HepG2 (cell line): ENCODE measurements at regions not wholly inside any gene's neighbourhood (a gene's known extent, or its start where the extent isn't known, plus 50 kb on each side); places are given as distances from the start of the nearest gene placed in this dataset.

ENCODE experiments used
- ATAC-seq: fragments of 200-7000 bp; cut with Tn5 transposase; 3 replicates; pipeline ENCODE4 v1.9.1; 2020; ENCODE audit warnings: mild to moderate bottlenecking, moderate library complexity
- BruUV-seq: library from RNA; stranded (reverse); fragments of 400-500 nt; replicated peaks from 2 replicates; lab custom pipeline; 2021; lab: Mats Ljungman, UMichigan
- CTCF ChIA-PET: fragments of 300-600 bp; formaldehyde crosslinking; extraction: SDS; loops from one replicate; lab custom pipeline; 2021; ENCODE audit warnings: low total read pairs, inconsistent platforms, low intra/inter-chr PET ratio; lab: Yijun Ruan, JAX
- POLR2A ChIA-PET: fragments of 350-600 bp; sonication (Branson Sonifier 250); formaldehyde crosslinking; loops from one replicate; lab custom pipeline; 2020; ENCODE audit warnings: antibody characterized with exemption, inconsistent platforms; lab: Yijun Ruan, JAX
- DNase-seq: peaks from one replicate; pipeline ENCODE4 v3.0.0-alpha.2; 2015; ENCODE audit warnings: low spot score
- FAIRE-seq: peaks from 3 replicates; lab custom pipeline; 2011; peaks lifted over from hg19 to GRCh38; lab: Jason Lieb, UNC
- H2AFZ ChIP-seq: one replicate; pipeline ENCODE4 v1.6.1; 2011; ENCODE audit warnings: low read length, inconsistent platforms
- H3K27ac ChIP-seq: fragments of 300-600 bp; 3 replicates; pipeline ENCODE4 v1.8.0; 2011; ENCODE audit warnings: mixed run types, mild to moderate bottlenecking, mixed read lengths, low read length, inconsistent platforms; ENCODE audit not compliant: insufficient read depth; ENCODE audit errors: extremely low read length
- H3K27me3 ChIP-seq, 2 experiments: fragments of 200-600 bp in 1 of 2; 2 replicates in 1 of 2; 3 replicates in 1 of 2; pipeline versions ENCODE4 v1.6.0 to v1.8.0; 2011; ENCODE audit warnings: low read length in 2 of 2, mild to moderate bottlenecking in 2 of 2, moderate library complexity in 2 of 2, inconsistent platforms in 1 of 2; ENCODE audit not compliant: insufficient read depth in 2 of 2, control insufficient read depth in 1 of 2
- H3K36me3 ChIP-seq, 2 experiments: fragments of 200-600 bp in 1 of 2; replicated peaks in 1 of 2; 2 replicates in 1 of 2; 3 replicates in 1 of 2; pipeline versions ENCODE4 v1.5.1 to v1.8.0; 2011; ENCODE audit warnings: low read length in 2 of 2, inconsistent platforms in 1 of 2; ENCODE audit not compliant: insufficient read depth in 2 of 2, control insufficient read depth in 1 of 2
- H3K4me1 ChIP-seq: 2 replicates; pipeline ENCODE4 v1.5.1; 2012; ENCODE audit warnings: low read length, inconsistent platforms; ENCODE audit not compliant: insufficient read depth
- H3K4me2 ChIP-seq: 2 replicates; pipeline ENCODE4 v1.6.0; 2011; ENCODE audit warnings: low read depth, low read length, inconsistent platforms
- H3K4me3 ChIP-seq, 3 experiments: fragments of 200-600 bp in 1 of 3; sonication (generic), shearing (Covaris generic) in 1 of 3; replicated peaks in 1 of 3; 2 replicates each; pipeline ENCODE4 v1.5.1; 2011 to 2016; ENCODE audit warnings: low read length in 3 of 3, inconsistent platforms in 2 of 3, low read depth in 2 of 3, mild to moderate bottlenecking in 2 of 3, control low read depth in 1 of 3, mixed read lengths in 1 of 3; ENCODE audit not compliant: insufficient read depth in 1 of 3
- H3K79me2 ChIP-seq: one replicate; pipeline ENCODE4 v1.6.1; 2011; ENCODE audit warnings: low read length, inconsistent platforms; ENCODE audit not compliant: insufficient read depth
- H3K9ac ChIP-seq: 2 replicates; pipeline ENCODE4 v1.6.0; 2011; ENCODE audit warnings: mild to moderate bottlenecking, low read depth, low read length, inconsistent platforms; ENCODE audit not compliant: insufficient read depth
- H3K9me3 ChIP-seq: 2 replicates; pipeline ENCODE4 v1.5.1; 2012; ENCODE audit warnings: mild to moderate bottlenecking, low read length
- H4K20me1 ChIP-seq: 2 replicates; pipeline ENCODE4 v1.6.0; 2011; ENCODE audit warnings: inconsistent platforms, mild to moderate bottlenecking, low read length, moderate library complexity; ENCODE audit not compliant: insufficient read depth
- NKX3-1 ChIP-seq: sonication (generic); formaldehyde crosslinking; IDR thresholded peaks from 2 replicates; pipeline ENCODE4 v1.5.0; 2020; ENCODE audit warnings: missing genetic modification reagents
- NR3C1 ChIP-seq: sonication (generic); formaldehyde crosslinking; IDR thresholded peaks from 2 replicates; pipeline ENCODE4 v1.4.0; 2020; ENCODE audit warnings: missing genetic modification reagents
- ZNF678 ChIP-seq: sonication (generic); formaldehyde crosslinking; IDR thresholded peaks from 2 replicates; pipeline ENCODE4 v1.4.0; 2020; ENCODE audit warnings: mild to moderate bottlenecking, missing genetic modification reagents
- ZNF850 ChIP-seq: sonication (generic); formaldehyde crosslinking; conservative IDR thresholded peaks from 2 replicates; pipeline ENCODE4 v1.9.0; 2021; ENCODE audit warnings: mild to moderate bottlenecking, missing genetic modification reagents
- WGBS: methylation state at CpG from one replicate; pipeline ENCODE4 v1.1.6; 2017; ENCODE audit warnings: low lambda C conversion rate; 5-methylcytosine and 5-hydroxymethylcytosine counted together
- in situ Hi-C: cut with HindIII; loops from 2 replicates; pipeline ENCODE4 v1.10.0; 2017; ENCODE audit warnings: low pct_unique_long_range_greater_than_20kb; ENCODE audit not compliant: extremely low pct_ligation_motif_present
- intact Hi-C: fragments of 100-400 bp; cut with micrococcal nuclease; formaldehyde crosslinking; loops from one replicate; pipeline ENCODE4 v1.10.0; 2022; ENCODE audit not compliant: unreplicated experiment
- TF ChIP-seq, protein P1 (sequence below): sonication (generic); formaldehyde crosslinking; IDR thresholded peaks from 2 replicates; pipeline ENCODE4 v1.4.0; 2020; ENCODE audit warnings: missing genetic modification reagents, borderline replicate concordance
- TF ChIP-seq, protein P2 (sequence below): sonication (generic); formaldehyde crosslinking; IDR thresholded peaks from 2 replicates; pipeline ENCODE4 v1.4.0; 2020; ENCODE audit warnings: missing genetic modification reagents
- TF ChIP-seq, protein P3 (sequence below): sonication (generic); formaldehyde crosslinking; IDR thresholded peaks from 2 replicates; pipeline ENCODE4 v1.4.0; 2020; ENCODE audit warnings: low read depth, mild to moderate bottlenecking, missing genetic modification reagents

DNA sequence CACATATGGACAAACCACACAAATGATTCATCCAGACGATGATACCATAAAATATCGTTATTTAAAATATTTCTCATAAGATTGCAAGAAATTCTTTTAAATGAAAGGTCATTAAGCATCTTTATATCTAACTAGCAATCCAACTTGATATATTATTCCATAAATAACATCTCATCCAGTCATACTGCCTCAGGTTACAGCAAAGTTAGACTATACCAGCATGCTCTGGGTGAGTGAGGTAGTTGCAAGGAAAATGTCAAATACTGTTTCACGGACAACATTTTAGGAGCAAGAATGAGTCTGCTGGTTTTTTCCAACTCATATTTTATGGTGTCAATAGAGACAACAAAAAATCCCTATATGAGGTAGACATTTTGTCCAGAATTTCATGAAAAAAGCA is 200.9 kb upstream of the TRPM3 start (continued):
- TF ChIP-seq, protein P1, sequence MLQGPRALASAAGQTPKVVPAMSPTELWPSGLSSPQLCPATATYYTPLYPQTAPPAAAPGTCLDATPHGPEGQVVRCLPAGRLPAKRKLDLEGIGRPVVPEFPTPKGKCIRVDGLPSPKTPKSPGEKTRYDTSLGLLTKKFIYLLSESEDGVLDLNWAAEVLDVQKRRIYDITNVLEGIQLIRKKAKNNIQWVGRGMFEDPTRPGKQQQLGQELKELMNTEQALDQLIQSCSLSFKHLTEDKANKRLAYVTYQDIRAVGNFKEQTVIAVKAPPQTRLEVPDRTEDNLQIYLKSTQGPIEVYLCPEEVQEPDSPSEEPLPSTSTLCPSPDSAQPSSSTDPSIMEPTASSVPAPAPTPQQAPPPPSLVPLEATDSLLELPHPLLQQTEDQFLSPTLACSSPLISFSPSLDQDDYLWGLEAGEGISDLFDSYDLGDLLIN (CRISPR knock-in tag), result no peak

DNA sequence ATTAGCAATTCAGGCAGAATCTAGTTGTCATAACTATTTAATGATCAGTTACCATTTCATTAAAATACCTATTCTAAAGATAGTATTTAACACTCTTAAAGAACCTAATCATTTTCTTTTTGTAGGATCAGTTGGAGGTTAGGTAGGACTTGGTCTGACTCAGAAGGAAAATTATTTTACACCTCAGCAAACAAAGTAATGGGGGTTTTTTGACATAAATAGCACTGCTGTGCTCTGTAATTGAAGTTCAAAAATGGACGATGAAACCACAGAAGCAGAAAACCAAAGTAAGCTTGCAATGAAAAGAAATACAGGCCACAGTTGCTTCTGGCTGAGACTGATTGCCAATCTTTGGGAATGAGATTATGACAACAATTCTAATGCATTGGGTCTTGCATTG is 187.0 kb upstream of the TRPM3 start:
- no TSS peak for BruUV-seq
- Histone ChIP-seq H4K20me1 (no peaks in the 10 kb centered on the region), H3K36me3 (no peaks in the 10 kb centered on the region), H3K9ac (no peak overlapping the region), H3K4me2 (no peak overlapping the region), H3K27ac (no peak overlapping the region), H3K4me3 (no peak overlapping the region), H3K27me3 (no peaks in the 10 kb centered on the region), H3K4me1 (no peaks in the 10 kb centered on the region), H3K79me2 (no peaks in the 10 kb centered on the region), H3K9me3 (no peaks in the 10 kb centered on the region), H2AFZ (no peak overlapping the region)
- DNase-seq (no peak), FAIRE-seq (no peak), ATAC-seq (no peak)
- TF ChIP-seq ZNF850 (CRISPR knock-in tag) (no peak), ZNF678 (CRISPR knock-in tag) (no peak), NKX3-1 (no peak), NR3C1 (CRISPR knock-in tag) (no peak)
- TF ChIP-seq, protein P2, sequence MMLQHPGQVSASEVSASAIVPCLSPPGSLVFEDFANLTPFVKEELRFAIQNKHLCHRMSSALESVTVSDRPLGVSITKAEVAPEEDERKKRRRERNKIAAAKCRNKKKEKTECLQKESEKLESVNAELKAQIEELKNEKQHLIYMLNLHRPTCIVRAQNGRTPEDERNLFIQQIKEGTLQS (CRISPR knock-in tag), result no peak
- TF ChIP-seq, protein P3, sequence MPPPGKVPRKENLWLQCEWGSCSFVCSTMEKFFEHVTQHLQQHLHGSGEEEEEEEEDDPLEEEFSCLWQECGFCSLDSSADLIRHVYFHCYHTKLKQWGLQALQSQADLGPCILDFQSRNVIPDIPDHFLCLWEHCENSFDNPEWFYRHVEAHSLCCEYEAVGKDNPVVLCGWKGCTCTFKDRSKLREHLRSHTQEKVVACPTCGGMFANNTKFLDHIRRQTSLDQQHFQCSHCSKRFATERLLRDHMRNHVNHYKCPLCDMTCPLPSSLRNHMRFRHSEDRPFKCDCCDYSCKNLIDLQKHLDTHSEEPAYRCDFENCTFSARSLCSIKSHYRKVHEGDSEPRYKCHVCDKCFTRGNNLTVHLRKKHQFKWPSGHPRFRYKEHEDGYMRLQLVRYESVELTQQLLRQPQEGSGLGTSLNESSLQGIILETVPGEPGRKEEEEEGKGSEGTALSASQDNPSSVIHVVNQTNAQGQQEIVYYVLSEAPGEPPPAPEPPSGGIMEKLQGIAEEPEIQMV (CRISPR knock-in tag), result no peak
- in situ Hi-C loops (no loop called here), intact Hi-C loops (no loop called here)
- WGBS, result 0% methylated on average over 1 of the region's 1 CpG
- CTCF ChIA-PET, result no interaction called here
- POLR2A ChIA-PET, result no interaction called here
